ENCODE measurements at regions not wholly inside any gene's neighbourhood (a gene's known extent, or its start where the extent isn't known, plus 50 kb on each side); places are given as distances from the start of the nearest gene placed in this dataset.

- DNase-seq (ENCODE audit: low read depth): no peak
- TF ChIP-seq CTCF (IDR thresholded peaks at IDR 0.05; ENCODE audit: insufficient read depth, low read depth, low read length, missing control alignments): no peak
- H3K4me3 ChIP-seq (ENCODE audit: low read length): no peak overlapping the region
Observed at GRCh38 chr6:159463119-159463829, 229.8 kb downstream of the SOD2 start.

GRCh38 chr6:159462431-159462830 lies 230.6 kb downstream of the SOD2 start:
- no peak overlapping the region for H3K4me3 ChIP-seq (ENCODE audit: low read length)
- DNase-seq (ENCODE audit: low read depth): no peak
- TF ChIP-seq CTCF (IDR thresholded peaks at IDR 0.05; ENCODE audit: insufficient read depth, low read depth, low read length, missing control alignments): no peak

GRCh38 chr6:159461998-159462397 lies 231.0 kb downstream of the SOD2 start:
- H3K4me3 ChIP-seq (ENCODE audit: low read length): no peak overlapping the region
- no peak for TF ChIP-seq CTCF (IDR thresholded peaks at IDR 0.05; ENCODE audit: insufficient read depth, low read depth, low read length, missing control alignments)
- DNase-seq (ENCODE audit: low read depth): no peak

GRCh38 chr6:159461266-159461665 lies 231.8 kb downstream of the SOD2 start:
- TF ChIP-seq CTCF (IDR thresholded peaks at IDR 0.05; ENCODE audit: insufficient read depth, low read depth, low read length, missing control alignments): no peak
- DNase-seq (ENCODE audit: low read depth): no peak

GRCh38 chr6:159460476-159460875 lies 232.6 kb downstream of the SOD2 start:
- DNase-seq (ENCODE audit: low read depth): no peak
- H3K4me3 ChIP-seq (ENCODE audit: low read length): no peak overlapping the region
- no peak for TF ChIP-seq CTCF (IDR thresholded peaks at IDR 0.05; ENCODE audit: insufficient read depth, low read depth, low read length, missing control alignments)

More at GRCh38 chr6:159461266-159461665, 231.8 kb downstream of the SOD2 start:
- H3K4me3 ChIP-seq (ENCODE audit: low read length): no peak overlapping the region

- no peak for TF ChIP-seq CTCF (IDR thresholded peaks at IDR 0.05; ENCODE audit: insufficient read depth, low read depth, low read length, missing control alignments)
- no peak overlapping the region for H3K4me3 ChIP-seq (ENCODE audit: low read length)
- no peak for DNase-seq (ENCODE audit: low read depth)
Observed at GRCh38 chr6:159456349-159456748, 236.7 kb downstream of the SOD2 start.

GRCh38 chr6:159455700-159456274 lies 237.3 kb downstream of the SOD2 start:
- no peak overlapping the region for H3K4me3 ChIP-seq (ENCODE audit: low read length)
- TF ChIP-seq CTCF (IDR thresholded peaks at IDR 0.05; ENCODE audit: insufficient read depth, low read depth, low read length, missing control alignments): no peak
- no peak for DNase-seq (ENCODE audit: low read depth)

Data from epithelial cell of esophagus (primary cell).